ENCODE measurements at regions not wholly inside any gene's neighbourhood (a gene's known extent, or its start where the extent isn't known, plus 50 kb on each side); places are given as distances from the start of the nearest gene placed in this dataset.

DNA sequence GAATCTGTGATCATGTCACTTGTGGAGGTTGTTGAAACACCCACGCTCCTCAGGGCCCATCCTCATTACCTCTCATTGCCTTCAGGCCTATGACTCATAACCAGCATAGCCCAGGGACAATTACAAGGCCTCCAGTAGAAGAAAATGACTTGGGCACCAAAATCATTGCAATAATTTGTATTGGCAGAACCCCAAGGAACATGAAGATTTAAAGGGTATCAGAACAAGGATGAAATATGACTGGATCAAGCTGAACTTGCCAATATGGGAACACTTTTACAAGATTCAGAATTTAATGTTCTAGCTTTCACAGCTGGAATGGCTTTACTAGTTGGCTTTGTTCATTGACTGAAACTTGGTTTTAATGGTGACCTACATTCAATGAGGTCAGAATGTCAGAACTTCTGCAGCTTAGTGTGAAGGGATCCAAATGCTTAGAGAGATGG, 156.4 kb downstream of the COPS8 start:
- DNase-seq (ENCODE audit: low read depth in 4 of 4, low spot score in 1 of 4): no peak

DNA sequence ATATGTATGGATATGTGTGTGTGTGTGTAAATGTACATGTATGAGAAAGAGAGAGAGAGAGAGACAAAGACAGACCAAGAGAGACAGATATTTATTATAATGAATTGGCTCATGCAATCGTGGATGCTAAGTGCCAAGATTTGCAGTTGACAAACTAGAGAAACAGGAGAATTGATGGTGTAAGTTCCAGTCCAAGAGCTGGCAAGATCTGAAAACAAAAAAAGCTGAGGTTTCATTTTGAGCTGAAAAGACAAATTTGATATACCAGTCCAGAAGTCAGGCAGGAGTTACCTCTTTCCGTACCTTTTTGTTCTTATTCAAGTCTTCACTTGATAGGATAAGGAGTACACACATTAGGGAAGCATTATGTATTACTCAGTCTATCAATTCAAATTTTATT, 157.8 kb downstream of the COPS8 start:
- DNase-seq (ENCODE audit: low read depth in 4 of 4, low spot score in 1 of 4): no peak

DNA sequence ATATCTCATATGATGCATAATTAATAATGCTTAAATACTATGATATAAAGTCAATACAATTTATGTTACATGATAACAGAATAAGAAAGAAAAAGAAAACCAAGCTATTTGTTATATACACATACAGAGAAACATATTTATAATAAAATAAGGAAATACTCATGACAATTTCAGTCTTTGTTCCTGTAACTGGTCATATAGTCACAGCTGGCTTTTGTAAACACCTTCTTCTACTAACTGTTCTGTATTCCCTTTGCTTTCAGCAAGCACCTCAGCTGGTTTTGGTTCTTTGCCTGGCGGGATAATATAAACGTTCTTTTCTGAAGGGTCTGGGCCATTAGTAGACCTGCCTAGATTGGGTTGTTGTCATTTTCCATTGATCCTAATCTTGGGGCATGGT, 158.5 kb downstream of the COPS8 start:
- DNase-seq (ENCODE audit: low read depth in 4 of 4, low spot score in 1 of 4): no peak

DNA sequence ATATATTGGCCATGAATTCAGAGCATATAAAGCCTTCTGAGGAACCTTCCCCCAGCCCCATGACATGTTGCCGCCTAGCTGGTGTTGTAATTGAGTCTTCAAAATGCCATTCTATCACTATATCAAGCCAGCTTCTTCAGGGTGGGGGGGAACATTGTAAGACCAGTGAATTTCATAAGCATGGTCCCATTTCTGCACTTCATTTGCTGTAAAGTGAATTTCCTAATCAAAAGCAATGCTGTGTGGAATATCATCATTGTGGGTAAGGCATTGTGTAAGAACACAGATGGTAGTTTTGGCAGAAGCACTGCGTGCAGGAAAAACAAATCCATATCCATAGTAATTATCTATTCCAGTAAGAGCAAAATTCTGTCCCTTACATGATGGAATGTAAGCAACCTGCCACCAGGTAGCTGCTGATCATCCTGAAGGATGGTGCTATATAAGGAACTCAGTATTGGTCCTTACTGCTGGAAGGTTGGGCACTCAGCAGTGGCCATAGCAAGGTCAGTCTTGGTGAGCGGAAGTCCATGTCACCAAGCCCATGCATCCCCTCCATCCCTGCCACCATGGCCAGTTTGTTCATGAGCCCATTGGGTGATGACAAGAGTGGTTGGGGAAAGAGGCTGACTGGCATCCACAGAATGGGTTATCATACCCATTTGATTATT, 159.4 kb downstream of the COPS8 start:
- no peak for DNase-seq (ENCODE audit: low read depth in 4 of 4, low spot score in 1 of 4)

- DNase-seq (ENCODE audit: low read depth in 4 of 4, low spot score in 1 of 4): no peak
Observed at GRCh38 chr2:237250599-237250998, 163.4 kb downstream of the COL6A3 start.

DNA sequence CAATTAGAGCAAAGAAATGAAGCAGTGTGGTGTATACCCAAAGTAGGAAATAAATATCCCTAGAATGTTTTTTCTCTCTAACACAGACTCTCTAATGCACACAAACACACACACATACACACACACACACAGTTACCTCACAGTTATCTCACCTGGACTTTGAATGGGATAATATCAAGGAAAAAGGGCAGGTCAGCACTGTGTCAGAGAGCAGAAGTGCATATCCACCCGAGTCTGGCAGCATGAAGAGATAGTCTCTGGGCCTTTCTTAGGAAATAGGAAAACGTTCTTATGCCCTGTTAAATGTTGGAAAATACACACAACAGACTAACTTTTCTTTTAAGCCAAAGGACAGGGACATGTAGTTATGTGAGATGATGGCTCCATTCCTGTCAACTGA, 162.0 kb downstream of the COL6A3 start:
- no peak for DNase-seq (ENCODE audit: low read depth in 4 of 4, low spot score in 1 of 4)

GRCh38 chr2:237253046-237253702, 160.8 kb downstream of the COL6A3 start:
- DNase-seq (ENCODE audit: low read depth in 4 of 4, low spot score in 1 of 4): no peak

DNA sequence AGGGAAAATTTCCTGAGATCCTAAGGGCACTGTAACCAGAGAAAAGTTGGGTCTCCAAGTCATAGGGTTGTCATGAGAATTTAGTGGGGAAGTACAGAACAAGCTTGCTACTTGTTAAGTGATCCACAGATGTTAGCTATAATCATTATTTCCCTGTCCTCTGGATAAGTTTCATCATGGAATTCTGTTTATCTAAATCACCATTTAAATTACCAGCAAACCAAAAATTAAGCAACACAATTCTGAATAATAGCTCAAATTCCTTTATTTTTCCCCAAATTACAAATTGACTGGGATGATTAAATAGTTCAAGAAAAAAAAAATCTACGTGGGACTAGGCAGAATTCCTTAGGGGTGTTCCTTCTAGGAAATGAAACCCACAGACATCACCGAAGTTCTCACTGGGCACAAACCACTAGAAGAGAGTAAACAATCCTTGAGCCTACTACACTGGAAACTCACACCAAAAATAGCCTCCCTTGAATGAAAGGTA, 159.5 kb downstream of the COL6A3 start:
- DNase-seq (ENCODE audit: low read depth in 4 of 4, low spot score in 1 of 4): no peak

GRCh38 chr2:237254911-237255578, 158.9 kb downstream of the COL6A3 start:
- no peak for DNase-seq (ENCODE audit: low read depth in 4 of 4, low spot score in 1 of 4)

DNA sequence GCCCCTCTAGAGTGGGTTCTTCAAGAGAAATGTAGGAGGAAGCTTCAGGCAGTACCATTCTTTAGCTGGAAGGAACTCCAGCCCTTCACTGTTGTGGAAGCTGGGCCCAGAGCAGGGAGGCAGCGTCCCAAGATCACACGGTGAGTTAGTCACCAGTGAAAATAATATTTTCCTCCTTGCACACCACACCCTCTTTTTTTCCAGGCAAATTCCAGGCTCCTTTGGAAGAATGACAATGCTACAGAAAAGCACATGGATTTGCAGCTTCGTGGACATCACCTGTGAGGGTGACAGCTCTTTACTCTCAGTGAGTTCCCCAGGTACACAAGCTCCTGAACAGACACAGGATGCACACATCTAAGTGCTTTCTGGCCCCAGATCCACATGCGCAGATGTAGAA, 157.1 kb downstream of the COL6A3 start:
- DNase-seq (ENCODE audit: low read depth in 4 of 4, low spot score in 1 of 4): no peak

DNA sequence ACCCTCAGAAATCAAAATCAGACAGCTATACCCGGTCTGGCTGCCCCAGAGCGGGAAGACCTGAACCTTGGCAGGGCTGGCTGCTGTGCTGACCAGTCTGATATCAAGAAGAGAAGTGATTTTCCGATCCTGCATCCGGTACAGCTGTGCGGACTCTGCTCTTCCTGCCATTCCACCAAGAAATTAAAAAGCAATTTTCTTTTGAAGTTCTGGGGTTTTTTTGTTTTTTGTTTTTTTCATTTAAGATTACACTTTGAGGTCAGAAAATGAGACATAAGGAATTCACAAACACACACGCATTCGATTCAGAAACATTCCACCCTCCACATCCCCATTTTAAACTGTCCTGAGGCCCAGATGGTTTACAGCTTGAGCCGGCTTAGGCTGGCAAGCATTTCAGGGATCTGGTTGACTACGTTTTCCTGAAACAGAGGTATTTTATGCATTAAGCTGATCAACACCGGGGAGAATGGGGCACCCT, 156.5 kb downstream of the COL6A3 start:
- no peak for DNase-seq (ENCODE audit: low read depth in 4 of 4, low spot score in 1 of 4)

DNA sequence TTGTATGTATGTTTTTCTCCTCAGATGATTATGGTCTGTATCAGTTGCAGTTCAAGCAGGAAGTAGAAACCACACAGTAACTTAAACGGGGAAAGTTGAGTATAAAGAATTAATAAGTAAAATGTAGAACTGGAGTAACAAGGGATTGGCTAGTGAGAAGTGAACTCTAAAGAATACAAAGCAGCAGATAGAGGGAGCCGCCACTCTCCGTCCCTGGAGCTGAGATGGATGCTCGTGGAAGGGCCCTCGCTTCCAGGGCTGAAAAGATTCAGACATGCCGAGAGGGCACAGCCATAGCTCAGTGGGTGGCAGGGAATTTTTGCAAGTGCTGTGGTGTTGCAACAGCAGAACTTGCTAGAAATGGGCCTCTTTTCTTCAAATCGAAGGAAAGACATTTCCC, 155.8 kb downstream of the COL6A3 start:
- DNase-seq (ENCODE audit: low read depth in 4 of 4, low spot score in 1 of 4): no peak

DNA sequence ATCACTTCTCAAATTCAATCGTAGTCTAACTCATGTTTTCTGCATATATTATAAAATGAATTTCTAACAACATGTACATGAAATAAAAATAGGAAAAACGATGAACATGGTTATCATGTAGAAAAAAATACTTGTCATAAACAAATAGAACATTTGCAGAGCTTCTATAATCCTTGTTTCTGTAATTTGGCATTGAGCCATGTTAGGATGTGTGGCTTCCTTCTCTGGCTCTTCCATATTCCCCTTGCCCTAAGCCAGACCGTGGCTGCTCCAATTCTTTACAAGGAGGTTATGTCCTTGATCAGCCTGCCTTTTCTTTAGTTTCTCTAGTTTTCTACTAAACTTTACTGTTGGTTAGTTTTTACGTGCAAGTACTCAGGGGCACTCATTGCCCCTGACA, 155.3 kb downstream of the COL6A3 start:
- no peak for DNase-seq (ENCODE audit: low read depth in 4 of 4, low spot score in 1 of 4)

GRCh38 chr2:237259201-237259600, 154.8 kb downstream of the COL6A3 start:
- DNase-seq (ENCODE audit: low read depth in 4 of 4, low spot score in 1 of 4): no peak

DNA sequence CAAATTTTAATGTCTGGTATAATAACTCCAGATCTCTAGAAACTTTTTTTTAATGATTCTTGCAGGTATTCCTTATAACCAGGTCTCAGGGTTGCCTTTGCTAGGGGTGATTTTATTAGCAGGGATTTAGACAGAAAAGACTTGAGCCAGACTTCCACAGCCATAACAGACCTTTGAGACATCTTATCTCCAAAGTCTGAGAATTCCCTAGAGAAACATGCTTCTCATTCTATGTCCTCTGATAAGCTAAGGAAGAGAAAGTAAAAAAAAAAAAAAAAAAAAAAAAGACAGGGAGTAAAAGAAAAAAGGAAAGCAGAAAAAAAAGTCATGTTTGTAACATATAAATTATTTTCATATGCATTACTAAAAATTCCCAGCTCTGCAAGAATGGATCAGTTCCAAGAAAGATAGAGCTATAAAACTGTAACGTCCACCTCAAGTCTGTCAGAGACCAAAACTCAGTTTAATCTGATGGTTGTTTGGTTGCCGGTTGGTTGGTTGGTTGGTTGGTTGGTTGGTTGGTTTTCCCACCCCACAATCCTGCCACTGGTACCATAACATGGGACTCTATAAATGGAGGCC, 153.8 kb downstream of the COL6A3 start:
- no peak for DNase-seq (ENCODE audit: low read depth in 4 of 4, low spot score in 1 of 4)

- DNase-seq (ENCODE audit: low read depth in 4 of 4, low spot score in 1 of 4): no peak
Observed at GRCh38 chr2:237260686-237261085, 153.3 kb downstream of the COL6A3 start.

DNA sequence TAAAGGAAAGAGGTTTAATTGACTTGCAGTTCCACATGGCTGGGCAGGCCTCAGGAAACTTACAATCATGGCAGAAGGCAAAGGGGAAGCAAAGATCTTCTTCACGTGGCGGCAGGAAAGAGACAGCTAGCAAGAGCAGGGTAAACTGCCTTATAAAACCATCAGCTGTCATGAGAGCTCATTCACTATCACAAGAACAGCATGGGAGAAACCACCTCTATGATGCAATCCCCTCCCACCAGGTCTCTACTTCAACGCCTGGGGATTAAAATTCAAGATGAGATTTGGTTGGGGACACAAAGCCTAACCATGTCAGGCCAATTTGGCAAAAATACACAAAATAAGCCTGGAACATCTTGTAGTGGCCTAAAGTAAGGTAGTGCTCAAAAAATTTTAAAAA, 152.6 kb downstream of the COL6A3 start:
- no peak for DNase-seq (ENCODE audit: low read depth in 4 of 4, low spot score in 1 of 4)

DNA sequence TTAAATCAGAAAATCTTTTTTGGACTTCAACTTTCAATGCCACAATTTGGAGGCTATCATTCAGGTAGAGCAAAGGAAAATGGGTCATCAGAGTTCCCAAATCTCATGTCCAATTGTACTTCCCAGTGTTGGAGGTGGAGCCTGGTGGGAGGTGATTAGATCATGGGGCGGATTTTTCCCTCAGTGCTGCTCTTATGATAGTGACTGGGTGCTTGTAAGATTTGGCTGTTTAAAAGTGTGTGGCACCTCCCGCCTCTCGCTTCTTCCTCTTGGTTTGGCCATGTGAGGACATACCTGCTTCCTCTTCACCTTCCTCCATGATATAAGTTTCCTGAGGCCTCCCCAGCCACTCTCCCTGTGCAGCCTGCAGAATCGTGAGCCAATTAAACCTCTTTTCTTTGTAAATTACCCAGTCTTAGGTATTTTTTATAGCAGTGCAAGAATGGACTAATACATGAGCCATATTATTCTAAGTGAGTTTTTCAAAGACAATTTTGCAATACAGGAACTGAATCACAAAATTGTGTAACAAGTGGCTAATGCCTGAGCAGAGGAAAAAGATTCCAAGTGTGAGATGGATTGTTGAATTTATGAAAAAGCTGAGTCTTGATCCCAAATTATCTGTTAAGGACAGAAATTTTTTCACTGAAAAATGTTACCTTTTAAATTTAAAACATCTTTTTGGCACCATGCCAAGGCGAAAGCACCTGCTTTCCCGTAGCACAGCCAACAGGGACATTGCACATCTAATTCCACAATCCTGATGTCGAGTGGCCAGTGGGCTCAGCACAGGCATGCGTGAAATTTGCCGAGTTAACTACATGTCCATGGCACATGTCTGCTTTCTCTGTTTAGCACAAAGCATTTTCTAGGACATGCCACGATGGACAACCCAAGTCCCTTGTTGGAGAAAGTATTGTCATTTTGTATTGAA, 150.9 kb downstream of the COL6A3 start:
- DNase-seq (ENCODE audit: low read depth in 4 of 4, low spot score in 1 of 4): no peak

GRCh38 chr2:237264480-237265219, 149.3 kb downstream of the COL6A3 start:
- DNase-seq (ENCODE audit: low read depth in 4 of 4, low spot score in 1 of 4): no peak
